Gastrocnemius medialis (tissue), 4 donors: ENCODE measurements at regions not wholly inside any gene's neighbourhood (a gene's known extent, or its start where the extent isn't known, plus 50 kb on each side); places are given as distances from the start of the nearest gene placed in this dataset.

ENCODE experiments used
- CTCF ChIP-seq, 5 experiments: fragments of 450-650 bp in 3 of 5; fragments of 200-600 bp in 2 of 5; sonication (generic) in 2 of 5; IDR thresholded peaks in 4 of 5; conservative IDR thresholded peaks in 1 of 5; 1 replicate in 4 of 5; 2 replicates in 1 of 5; pipeline ENCODE4 v1.5.1; 2016 to 2019; ENCODE audit warnings: antibody characterized with exemption in 5 of 5, mild to moderate bottlenecking in 3 of 5, moderate library complexity in 3 of 5
- POLR2A ChIP-seq, 2 donors: fragments of 450-650 bp; IDR thresholded peaks; one replicate each; pipeline ENCODE4 v1.6.1; 2017; ENCODE audit warnings: antibody characterized with exemption in 2 of 2, mild to moderate bottlenecking in 2 of 2, moderate library complexity in 2 of 2

- TF ChIP-seq CTCF (IDR thresholded peaks at IDR 0.05 in 4 of 5, conservative IDR thresholded peaks at IDR 0.05 in 1 of 5) (no peak), POLR2A (IDR thresholded peaks at IDR 0.05) (no peak)
Measured at GRCh38 chr18:78514910-78515670, 464.5 kb upstream of the SALL3 start.
